Transverse colon (tissue), 4 donors: ENCODE measurements at regions not wholly inside any gene's neighbourhood (a gene's known extent, or its start where the extent isn't known, plus 50 kb on each side); places are given as distances from the start of the nearest gene placed in this dataset.
A peak's percentile ranks its signal among the peaks of the same experiment; 100 is the strongest.

ENCODE experiments used
- DNase-seq: peaks from one replicate; pipeline ENCODE4 v3.0.0-alpha.2; 2019
- H3K27ac ChIP-seq, 4 donors: fragments of 200-600 bp; sonication (generic); 2 replicates each; pipeline ENCODE4 v1.5.1; 2016 to 2018; ENCODE audit warnings: inconsistent platforms in 4 of 4
- H3K27me3 ChIP-seq: fragments of 200-600 bp; sonication (generic); 2 replicates; pipeline ENCODE4 v1.5.1; 2017; ENCODE audit warnings: inconsistent platforms
- H3K36me3 ChIP-seq, 4 donors: fragments of 200-600 bp; sonication (generic); 2 replicates each; pipeline ENCODE4 v1.5.1; 2017 to 2019; ENCODE audit warnings: inconsistent platforms in 4 of 4
- H3K4me1 ChIP-seq, 4 donors: fragments of 200-600 bp; sonication (generic); 2 replicates each; pipeline ENCODE4 v1.5.1; 2017 to 2020; ENCODE audit warnings: inconsistent platforms in 4 of 4
- H3K4me3 ChIP-seq, 4 donors: fragments of 200-600 bp; sonication (generic); 1 replicate in 1 of 4; 2 replicates in 3 of 4; pipeline versions ENCODE4 v1.5.1 to v1.6.1; 2017 to 2019; ENCODE audit warnings: inconsistent platforms in 4 of 4
- H3K9me3 ChIP-seq, 2 donors: fragments of 200-600 bp; sonication (generic); 2 replicates each; pipeline ENCODE4 v1.5.1; 2017 to 2019; ENCODE audit warnings: inconsistent platforms in 2 of 2
- EP300 ChIP-seq: sonication (generic); formaldehyde crosslinking; IDR thresholded peaks from one replicate; pipeline ENCODE4 v1.6.1; 2017; ENCODE audit warnings: antibody characterized with exemption, low read depth
- POLR2A ChIP-seq: fragments of 450-650 bp; IDR thresholded peaks from one replicate; pipeline ENCODE4 v1.6.1; 2016; ENCODE audit warnings: antibody characterized with exemption, mild to moderate bottlenecking, moderate library complexity
- POLR2AphosphoS5 ChIP-seq, 3 donors: sonication (generic); formaldehyde crosslinking; IDR thresholded peaks; one replicate each; pipeline ENCODE4 v1.6.1; 2016; ENCODE audit warnings: antibody characterized with exemption in 3 of 3
- WGBS, 2 donors: methylation state at CpG; one replicate each; pipeline ENCODE4 v1.1.5; 2018; ENCODE audit warnings: low coverage in 1 of 2; 5-methylcytosine and 5-hydroxymethylcytosine counted together
- in situ Hi-C, 4 donors: fragments of 200-750 bp; cut with MboI; loops; one replicate each; pipeline versions ENCODE4 v1.15.0 to v1.15.1; 2017; ENCODE audit warnings: low sequenced_read_pairs in 3 of 4, low pct_ligation_motif_present in 1 of 4, low pct_unique_long_range_greater_than_20kb in 1 of 4
- intact Hi-C: fragments of 100-400 bp; cut with DNase I; formaldehyde crosslinking; loops from one replicate; pipeline ENCODE4 v1.15.1; 2023; ENCODE audit warnings: low total_unique reads
- TF ChIP-seq, protein P1 (sequence below), 5 experiments: fragments of 200-600 bp in 3 of 5; fragments of 450-650 bp in 2 of 5; sonication (generic) in 3 of 5; IDR thresholded peaks; 1 replicate in 2 of 5; 2 replicates in 3 of 5; pipeline ENCODE4 v1.5.1; 2016 to 2017; ENCODE audit warnings: antibody characterized with exemption in 5 of 5, inconsistent platforms in 3 of 5, mild to moderate bottlenecking in 2 of 5, moderate library complexity in 1 of 5

DNA sequence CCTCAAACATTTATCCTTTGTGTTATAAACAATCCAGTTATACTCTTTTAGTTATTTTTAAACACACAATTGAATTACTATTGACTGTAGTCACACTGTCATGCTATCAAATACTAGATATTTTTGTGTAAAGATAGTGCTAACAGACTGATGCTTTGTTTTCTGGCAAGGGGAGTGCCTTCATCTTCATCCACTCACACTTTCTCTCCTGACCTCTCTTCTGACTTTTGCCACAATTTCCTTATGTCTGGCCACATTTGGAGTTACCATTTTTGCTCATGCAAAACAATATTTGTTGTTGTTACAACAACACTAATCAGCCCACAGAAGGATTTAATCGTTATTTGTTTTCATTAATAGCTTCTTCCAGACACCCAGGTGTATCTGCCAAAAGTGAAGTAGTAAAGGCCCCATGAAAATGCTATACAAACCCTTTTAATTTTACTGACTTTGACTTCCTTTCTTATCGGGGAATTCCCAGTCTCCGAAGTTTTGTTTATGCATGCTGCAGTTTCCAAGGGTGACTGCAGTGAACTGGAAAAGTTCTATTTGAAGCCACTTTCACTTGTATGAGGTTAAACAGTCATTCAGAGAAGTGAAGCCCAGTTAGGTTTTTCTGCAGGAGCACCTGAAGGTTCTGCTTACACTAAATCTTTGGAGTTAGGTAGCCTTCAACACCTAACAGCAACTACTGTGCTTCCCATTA is 66.1 kb upstream of the FRY start:
- Histone ChIP-seq H3K36me3 (no peaks in the 10 kb centered on the region), H3K9me3 (peaks cover 0 to 5% of the 10 kb centered on the region in 2 donors), H3K4me1 (no peaks in the 10 kb centered on the region), H3K27ac (no peak overlapping the region), H3K27me3 (no peaks in the 10 kb centered on the region), H3K4me3 (no peak overlapping the region)
- intact Hi-C loops, result no loop called here
- DNase-seq, result no peak
- TF ChIP-seq, protein P1, sequence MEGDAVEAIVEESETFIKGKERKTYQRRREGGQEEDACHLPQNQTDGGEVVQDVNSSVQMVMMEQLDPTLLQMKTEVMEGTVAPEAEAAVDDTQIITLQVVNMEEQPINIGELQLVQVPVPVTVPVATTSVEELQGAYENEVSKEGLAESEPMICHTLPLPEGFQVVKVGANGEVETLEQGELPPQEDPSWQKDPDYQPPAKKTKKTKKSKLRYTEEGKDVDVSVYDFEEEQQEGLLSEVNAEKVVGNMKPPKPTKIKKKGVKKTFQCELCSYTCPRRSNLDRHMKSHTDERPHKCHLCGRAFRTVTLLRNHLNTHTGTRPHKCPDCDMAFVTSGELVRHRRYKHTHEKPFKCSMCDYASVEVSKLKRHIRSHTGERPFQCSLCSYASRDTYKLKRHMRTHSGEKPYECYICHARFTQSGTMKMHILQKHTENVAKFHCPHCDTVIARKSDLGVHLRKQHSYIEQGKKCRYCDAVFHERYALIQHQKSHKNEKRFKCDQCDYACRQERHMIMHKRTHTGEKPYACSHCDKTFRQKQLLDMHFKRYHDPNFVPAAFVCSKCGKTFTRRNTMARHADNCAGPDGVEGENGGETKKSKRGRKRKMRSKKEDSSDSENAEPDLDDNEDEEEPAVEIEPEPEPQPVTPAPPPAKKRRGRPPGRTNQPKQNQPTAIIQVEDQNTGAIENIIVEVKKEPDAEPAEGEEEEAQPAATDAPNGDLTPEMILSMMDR (IDR thresholded peaks at IDR 0.05), result no peak
- TF ChIP-seq POLR2A (no peak), POLR2AphosphoS5 (IDR thresholded peaks at IDR 0.05) (no peak)
- in situ Hi-C loops, result no loop called here
- WGBS, 2 donors, result 12 to 23% methylated on average over 2 to 3 of the region's 3 CpGs

GRCh38 chr13:31967155-31967554 is 64.4 kb upstream of the FRY start:
- no peaks in the 10 kb centered on the region for H3K36me3 ChIP-seq
- WGBS, 2 donors, result 83 to 92% methylated on average over 1 of the region's 1 CpG
- H3K9me3 ChIP-seq, result peaks cover 0 to 5% of the 10 kb centered on the region in 2 donors
- no peak overlapping the region for H3K27ac ChIP-seq
- H3K4me3 ChIP-seq, result no peak overlapping the region
- in situ Hi-C loops (no loop called here), intact Hi-C loops (no loop called here)
- H3K27me3 ChIP-seq, result no peaks in the 10 kb centered on the region
- no peak for DNase-seq
- H3K4me1 ChIP-seq, result no peaks in the 10 kb centered on the region
- no peak for TF ChIP-seq POLR2AphosphoS5 (IDR thresholded peaks at IDR 0.05)
- TF ChIP-seq, protein P1 (IDR thresholded peaks at IDR 0.05), result peak in 2 of 5 experiments; percentile 15 to 24
- TF ChIP-seq POLR2A, result no peak

GRCh38 chr13:31968473-31968872 is 63.1 kb upstream of the FRY start:
- Histone ChIP-seq H3K27ac (no peak overlapping the region), H3K27me3 (no peaks in the 10 kb centered on the region), H3K4me1 (no peaks in the 10 kb centered on the region), H3K36me3 (no peaks in the 10 kb centered on the region), H3K9me3 (peaks cover 0 to 5% of the 10 kb centered on the region in 2 donors), H3K4me3 (no peak overlapping the region)
- in situ Hi-C loops, result no loop called here
- intact Hi-C loops, result no loop called here
- 52% methylated on average over 3 of the region's 3 CpGs; no CpG with 5 or more reads in 1 of the 2 donors for WGBS, 2 donors
- TF ChIP-seq EP300, result no peak
- TF ChIP-seq POLR2A, result no peak
- TF ChIP-seq POLR2AphosphoS5 (IDR thresholded peaks at IDR 0.05), result no peak
- TF ChIP-seq, protein P1 (IDR thresholded peaks at IDR 0.05), result no peak
- peak; percentile 26 for DNase-seq

DNA sequence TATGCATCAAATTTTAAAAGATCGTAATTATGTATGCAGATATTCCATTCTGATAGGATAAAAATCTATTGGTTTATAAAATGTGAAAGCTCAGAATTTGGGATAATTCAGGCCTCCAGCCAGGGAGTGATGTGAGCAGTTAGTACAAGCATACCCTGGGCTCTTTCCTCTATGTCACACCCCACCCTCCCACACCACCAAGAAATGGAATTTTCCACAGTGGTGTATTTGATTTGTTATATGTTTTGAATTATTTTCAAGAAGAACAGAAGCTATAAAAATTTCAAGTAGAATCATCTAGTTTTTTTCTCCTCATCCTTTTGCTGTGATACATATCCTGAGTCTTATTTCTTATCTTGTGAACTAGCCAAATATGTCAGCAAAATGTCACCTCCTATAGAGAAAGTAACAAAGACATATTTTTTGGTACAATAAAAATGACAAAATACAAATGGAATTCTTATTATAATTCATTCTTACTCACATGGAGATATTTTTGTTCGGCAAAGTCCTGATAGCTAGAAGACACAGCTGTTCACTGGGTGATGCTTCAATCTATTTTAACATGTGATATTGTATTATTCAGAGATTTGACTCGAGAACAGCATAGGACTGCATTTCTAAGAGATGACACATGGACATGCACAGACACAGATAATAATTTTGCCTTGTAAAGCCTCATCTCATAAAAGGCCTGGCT is 61.2 kb upstream of the FRY start:
- in situ Hi-C loops, result no loop called here
- 32 to 69% methylated on average over 2 to 3 of the region's 3 CpGs for WGBS, 2 donors

More for the DNA sequence above, 61.2 kb upstream of the FRY start:
- H3K27me3 ChIP-seq, result no peaks in the 10 kb centered on the region
- H3K4me1 ChIP-seq, result no peaks in the 10 kb centered on the region
- H3K27ac ChIP-seq, result no peak overlapping the region
- no peak for DNase-seq
- no peaks in the 10 kb centered on the region for H3K36me3 ChIP-seq
- peaks cover 0 to 5% of the 10 kb centered on the region in 2 donors for H3K9me3 ChIP-seq
- intact Hi-C loops, result no loop called here
- TF ChIP-seq, protein P1 (IDR thresholded peaks at IDR 0.05), result no peak
- TF ChIP-seq POLR2A (no peak), EP300 (no peak), POLR2AphosphoS5 (IDR thresholded peaks at IDR 0.05) (no peak)
- no peak overlapping the region for H3K4me3 ChIP-seq
